CD4-positive, alpha-beta T cell treated with Interleukin-6 at 100 ng/mL for 8 hours (primary cell): ENCODE measurements at regions not wholly inside any gene's neighbourhood (a gene's known extent, or its start where the extent isn't known, plus 50 kb on each side); places are given as distances from the start of the nearest gene placed in this dataset.

Experiments
- DNase-seq: peaks from one replicate; pipeline ENCODE4 v3.0.0-alpha.2; 2020; ENCODE audit warnings: mixed read lengths, low spot score

GRCh38 chr3:124277144-124277890 is 285.4 kb upstream of the ROPN1 start:
- DNase-seq = no peak

DNA sequence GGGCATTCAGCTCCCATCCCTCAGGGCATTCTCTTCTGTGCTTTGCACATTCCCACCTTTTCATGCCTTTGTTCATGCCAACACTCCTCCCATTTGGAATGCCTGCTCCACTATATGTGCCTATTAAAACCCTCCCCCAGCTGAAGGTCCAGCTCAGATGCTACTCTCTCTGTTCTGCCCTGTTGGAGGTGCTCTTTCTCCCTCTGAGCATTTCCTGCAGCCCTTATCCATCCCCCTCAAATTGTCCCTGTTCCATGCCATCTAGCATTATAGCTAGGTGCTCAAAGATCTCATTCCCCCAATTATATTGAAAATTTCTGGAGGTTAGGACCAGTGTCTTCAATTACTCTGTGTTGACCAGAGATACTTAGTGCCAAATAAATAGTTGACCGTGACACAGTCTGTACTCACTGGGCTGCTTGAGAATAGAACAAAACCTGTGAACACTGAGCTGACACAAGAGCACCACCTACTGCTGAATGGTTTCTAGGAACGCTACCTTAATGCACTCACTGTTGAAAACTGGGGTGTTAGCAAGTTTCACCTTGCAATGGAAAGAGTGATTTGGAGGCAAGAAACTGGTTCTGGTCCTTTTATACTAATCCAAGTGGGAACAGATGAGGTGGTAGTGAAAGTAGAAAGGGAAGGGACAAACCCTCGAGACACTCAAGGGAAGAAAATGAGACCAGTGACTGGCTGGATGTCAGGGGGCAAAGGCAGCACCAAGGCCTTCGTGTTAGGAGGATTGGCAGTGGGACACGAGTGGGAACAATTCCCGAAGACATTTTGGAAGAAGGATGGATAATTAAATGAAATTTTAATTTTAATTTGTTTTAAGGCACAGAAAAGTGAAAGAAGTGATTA is 289.8 kb upstream of the ROPN1 start:
- no peak for DNase-seq

- no peak for DNase-seq
These were observed 291.1 kb upstream of the ROPN1 start for GRCh38 chr3:124282751-124283651.

DNA sequence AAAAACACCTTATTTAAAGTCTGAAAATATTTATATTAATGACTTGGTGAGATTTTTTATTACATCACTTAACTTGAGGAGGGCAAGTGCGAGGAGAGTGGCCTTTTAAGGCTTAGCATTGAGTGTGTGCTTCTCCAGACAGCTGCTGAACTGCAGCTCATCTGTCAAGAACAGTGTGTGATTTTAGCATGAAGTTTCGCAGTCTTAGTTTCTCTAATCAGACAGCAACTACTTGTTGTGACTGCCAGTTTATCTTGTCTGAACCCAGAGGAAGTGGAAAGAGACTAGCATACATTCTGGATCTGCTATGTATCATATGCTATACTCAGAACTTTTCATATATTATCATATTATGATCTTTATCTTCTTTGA is 291.7 kb upstream of the ROPN1 start:
- DNase-seq = no peak

- no peak for DNase-seq
These were observed 297.1 kb upstream of the ROPN1 start for GRCh38 chr3:124288996-124289395.

- DNase-seq = no peak
These were observed 299.1 kb upstream of the ROPN1 start for GRCh38 chr3:124291008-124291407.

- DNase-seq = no peak
These were observed 300.4 kb upstream of the ROPN1 start for GRCh38 chr3:124292329-124292728.

GRCh38 chr3:124293584-124293983 is 301.7 kb upstream of the ROPN1 start:
- no peak for DNase-seq

DNA sequence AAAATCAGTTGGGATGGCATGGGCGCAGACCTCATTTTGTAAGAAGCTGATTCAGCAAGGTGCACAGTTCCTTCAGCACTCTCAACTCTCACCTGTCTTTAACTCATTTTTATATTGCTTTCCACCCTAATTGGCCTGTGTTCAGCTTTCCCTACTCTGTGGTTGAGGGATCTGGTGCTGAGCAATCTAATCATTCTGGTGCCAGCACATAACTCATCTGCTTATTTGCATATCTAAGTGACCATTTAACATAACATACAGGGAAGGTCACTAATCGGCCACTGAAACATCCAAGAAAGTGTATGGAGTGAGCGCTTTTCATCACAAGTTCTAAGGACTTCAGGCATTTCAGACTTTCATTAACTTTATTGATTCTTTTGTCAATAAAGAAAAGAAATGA is 303.4 kb upstream of the ROPN1 start:
- no peak for DNase-seq

GRCh38 chr3:124296406-124296805 is 304.5 kb upstream of the ROPN1 start:
- DNase-seq = no peak

- no peak for DNase-seq
These were observed 305.4 kb upstream of the ROPN1 start for GRCh38 chr3:124297062-124297980.

GRCh38 chr3:124298301-124298700 is 306.4 kb upstream of the ROPN1 start:
- no peak for DNase-seq

DNA sequence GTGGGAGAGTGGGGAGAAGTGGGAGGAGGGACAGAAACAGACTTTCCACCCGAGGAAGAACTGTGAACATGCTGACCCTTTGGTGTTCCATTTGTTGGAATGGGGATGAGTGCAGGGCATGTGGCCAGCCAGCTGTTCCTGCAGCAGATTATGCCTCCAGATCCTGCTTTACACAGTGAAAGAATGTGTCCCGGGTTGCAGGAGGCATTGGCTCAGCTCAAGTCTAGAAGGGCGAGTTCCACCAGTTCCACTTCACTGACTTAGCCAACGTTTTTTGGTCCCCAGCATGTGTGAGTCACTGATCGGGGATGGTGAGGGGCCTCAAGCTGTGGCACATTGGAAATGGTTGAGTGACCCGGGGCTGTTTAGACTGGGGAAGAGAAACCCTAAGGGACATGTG is 307.0 kb upstream of the ROPN1 start:
- no peak for DNase-seq

GRCh38 chr3:124299831-124300230 is 307.9 kb upstream of the ROPN1 start:
- no peak for DNase-seq

- no peak for DNase-seq
These were observed 308.5 kb upstream of the ROPN1 start for GRCh38 chr3:124300416-124300815.

DNA sequence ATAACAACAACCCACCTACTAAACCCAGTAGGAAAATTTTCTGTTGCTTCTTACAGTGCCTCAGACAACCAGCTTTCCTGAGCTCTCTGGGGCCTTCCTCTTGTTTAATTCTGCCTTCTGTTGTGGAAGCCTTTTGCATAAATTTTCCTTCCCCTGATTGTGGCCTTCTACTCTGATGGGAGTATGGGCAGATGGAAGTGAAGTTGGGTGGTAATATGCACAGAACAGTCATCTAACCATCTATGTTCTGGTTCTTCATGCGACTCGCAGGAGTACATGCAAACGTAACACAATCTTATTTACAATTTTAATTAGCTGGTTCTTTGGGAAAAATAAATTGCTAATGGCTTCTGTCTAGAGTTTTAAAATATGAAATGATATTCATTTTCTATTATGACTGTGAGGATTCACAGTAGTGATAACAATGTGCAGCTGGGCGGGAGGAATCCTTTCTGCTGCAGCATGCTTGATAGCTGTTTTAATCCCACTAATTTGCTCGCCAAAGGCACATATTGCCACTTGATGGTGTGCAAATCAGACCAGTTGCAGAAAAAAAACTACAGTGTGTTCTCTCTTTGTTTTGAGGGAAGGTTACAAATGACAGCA is 311.5 kb upstream of the ROPN1 start:
- no peak for DNase-seq

DNA sequence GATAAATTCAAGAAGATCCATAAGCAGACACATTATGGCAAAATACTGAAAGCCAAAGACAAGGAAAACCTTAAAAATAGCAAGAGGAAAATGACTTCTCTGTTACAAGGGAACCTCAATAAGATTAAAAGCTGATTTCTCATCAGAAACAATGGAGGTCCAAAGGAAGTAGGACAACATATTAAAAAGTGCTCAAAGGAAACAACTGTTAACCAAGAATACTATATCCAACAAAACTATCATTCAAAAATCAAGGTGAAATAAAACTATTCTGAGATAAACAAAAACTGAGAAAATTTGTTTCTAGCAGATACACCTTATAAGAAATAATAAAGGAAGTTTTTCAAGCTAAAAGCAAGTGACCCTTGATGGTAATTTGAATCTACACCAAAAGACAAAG is 314.7 kb upstream of the ROPN1 start:
- DNase-seq = no peak

DNA sequence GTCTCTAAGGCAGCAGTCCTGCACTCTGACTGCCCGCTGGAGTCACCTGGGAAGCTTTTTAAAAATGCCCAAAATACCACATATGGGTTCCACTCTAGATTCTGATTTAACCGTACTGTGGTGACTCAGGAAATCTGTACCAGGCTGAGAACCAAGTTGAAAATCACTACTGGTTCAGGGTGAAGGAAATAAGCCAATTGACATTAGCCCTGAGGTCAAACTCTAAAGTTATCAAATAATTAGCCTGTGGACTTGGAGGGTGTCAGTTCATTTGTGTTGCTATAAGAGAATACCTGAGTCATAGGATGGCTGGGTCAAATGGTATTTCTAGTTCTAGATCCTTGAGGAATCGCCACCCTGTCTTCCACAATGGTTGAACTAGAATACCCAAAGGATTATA is 321.7 kb upstream of the ROPN1 start:
- DNase-seq = no peak

DNA sequence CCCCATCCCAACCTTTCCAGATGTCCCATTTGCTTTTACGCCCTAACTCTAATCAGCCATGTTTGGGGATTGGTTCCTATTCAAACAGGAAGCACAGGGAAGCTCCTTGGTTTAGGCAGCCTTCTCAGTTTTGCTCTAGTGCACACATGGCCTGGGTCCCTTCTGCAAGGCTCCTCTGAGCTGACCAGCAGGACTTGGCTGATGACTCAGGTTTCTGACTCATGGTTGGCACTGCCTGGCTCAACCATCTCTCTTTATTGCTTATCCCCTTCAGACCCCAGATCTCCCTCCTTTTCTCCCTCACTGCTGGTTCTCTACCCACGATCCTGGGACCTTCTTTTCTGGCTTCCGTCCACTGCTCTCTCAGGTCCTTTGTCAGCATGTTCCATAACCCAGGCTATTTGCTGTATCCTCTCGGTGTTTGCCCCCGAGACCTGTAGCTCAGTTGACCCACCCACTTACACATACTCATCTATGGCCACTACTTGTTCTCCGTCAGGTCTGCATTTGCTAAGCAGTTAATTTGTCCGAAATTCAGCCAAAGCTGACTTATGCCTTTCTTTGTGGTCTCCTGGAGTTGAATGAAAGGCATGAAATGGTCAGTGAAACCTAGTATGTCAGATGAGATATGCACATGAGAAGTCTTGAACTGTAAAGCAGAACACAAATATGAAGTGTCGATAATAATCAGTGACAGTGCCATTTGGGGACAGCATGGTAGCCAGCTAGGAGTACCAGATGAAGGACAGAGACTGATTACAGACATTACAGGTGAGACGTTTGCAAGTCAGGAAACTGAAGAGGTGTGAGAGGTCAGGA is 323.5 kb upstream of the ROPN1 start:
- no peak for DNase-seq

GRCh38 chr3:124316034-124316287 is 324.0 kb upstream of the ROPN1 start:
- no peak for DNase-seq
